ENCODE measurements at regions not wholly inside any gene's neighbourhood (a gene's known extent, or its start where the extent isn't known, plus 50 kb on each side); places are given as distances from the start of the nearest gene placed in this dataset.

DNA sequence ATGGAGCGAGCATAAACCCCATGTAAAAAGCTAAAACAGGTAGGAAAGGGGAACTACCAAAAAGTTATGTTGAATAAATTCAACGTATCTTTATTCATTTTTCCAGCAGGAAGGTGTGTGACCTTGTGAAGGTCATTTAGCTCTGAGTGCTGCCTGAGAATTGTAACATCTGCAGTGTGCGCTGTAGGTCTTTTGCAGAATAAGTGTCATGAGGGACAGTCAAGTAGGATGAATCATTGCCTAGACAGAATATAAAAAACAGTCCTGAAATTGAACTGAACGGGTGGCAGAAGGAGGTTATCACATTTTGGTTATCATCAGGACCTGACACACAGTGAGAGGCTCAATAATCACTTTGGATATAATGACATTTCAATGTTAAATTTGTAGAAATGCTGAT is 334.8 kb upstream of the NOVA1 start:
- no peaks in the 10 kb centered on the region for H3F3A ChIP-seq (ENCODE audit: insufficient read depth)
- H3K4me2 ChIP-seq (ENCODE audit: low read depth, low read length, poor library complexity, severe bottlenecking), result no peak overlapping the region
- no peak overlapping the region for H2AFZ ChIP-seq (ENCODE audit: low read depth, low read length, severe bottlenecking)
- no peak for TF ChIP-seq EZH2phosphoT487 (conservative IDR thresholded peaks at IDR 0.05; ENCODE audit: low read length)
- TF ChIP-seq, protein P1, sequence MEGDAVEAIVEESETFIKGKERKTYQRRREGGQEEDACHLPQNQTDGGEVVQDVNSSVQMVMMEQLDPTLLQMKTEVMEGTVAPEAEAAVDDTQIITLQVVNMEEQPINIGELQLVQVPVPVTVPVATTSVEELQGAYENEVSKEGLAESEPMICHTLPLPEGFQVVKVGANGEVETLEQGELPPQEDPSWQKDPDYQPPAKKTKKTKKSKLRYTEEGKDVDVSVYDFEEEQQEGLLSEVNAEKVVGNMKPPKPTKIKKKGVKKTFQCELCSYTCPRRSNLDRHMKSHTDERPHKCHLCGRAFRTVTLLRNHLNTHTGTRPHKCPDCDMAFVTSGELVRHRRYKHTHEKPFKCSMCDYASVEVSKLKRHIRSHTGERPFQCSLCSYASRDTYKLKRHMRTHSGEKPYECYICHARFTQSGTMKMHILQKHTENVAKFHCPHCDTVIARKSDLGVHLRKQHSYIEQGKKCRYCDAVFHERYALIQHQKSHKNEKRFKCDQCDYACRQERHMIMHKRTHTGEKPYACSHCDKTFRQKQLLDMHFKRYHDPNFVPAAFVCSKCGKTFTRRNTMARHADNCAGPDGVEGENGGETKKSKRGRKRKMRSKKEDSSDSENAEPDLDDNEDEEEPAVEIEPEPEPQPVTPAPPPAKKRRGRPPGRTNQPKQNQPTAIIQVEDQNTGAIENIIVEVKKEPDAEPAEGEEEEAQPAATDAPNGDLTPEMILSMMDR (IDR thresholded peaks at IDR 0.05; ENCODE audit: insufficient read depth, low read length, poor library complexity, severe bottlenecking), result no peak
- H3K36me3 ChIP-seq (ENCODE audit: low read length), result no peaks in the 10 kb centered on the region
- no peak overlapping the region for H3K4me3 ChIP-seq (ENCODE audit: insufficient read depth, low read length, poor library complexity, severe bottlenecking)
- H3K9ac ChIP-seq (ENCODE audit: low read length), result no peak overlapping the region
- no peaks in the 10 kb centered on the region for H4K20me1 ChIP-seq (ENCODE audit: low read depth, low read length)
- H3K27me3 ChIP-seq (ENCODE audit: low read length), result no peaks in the 10 kb centered on the region
- H3K27ac ChIP-seq (ENCODE audit: low read depth, low read length), result no peak overlapping the region
- H3K9me3 ChIP-seq (ENCODE audit: insufficient read depth, low read length), result no peaks in the 10 kb centered on the region; the same call in 1 of the 2 replicates
- H3K79me2 ChIP-seq (ENCODE audit: insufficient read depth, low read length), result no peaks in the 10 kb centered on the region
- H3K9me2 ChIP-seq (replicated peaks; ENCODE audit: insufficient read depth, low read length), result no peaks in the 10 kb centered on the region

DNA sequence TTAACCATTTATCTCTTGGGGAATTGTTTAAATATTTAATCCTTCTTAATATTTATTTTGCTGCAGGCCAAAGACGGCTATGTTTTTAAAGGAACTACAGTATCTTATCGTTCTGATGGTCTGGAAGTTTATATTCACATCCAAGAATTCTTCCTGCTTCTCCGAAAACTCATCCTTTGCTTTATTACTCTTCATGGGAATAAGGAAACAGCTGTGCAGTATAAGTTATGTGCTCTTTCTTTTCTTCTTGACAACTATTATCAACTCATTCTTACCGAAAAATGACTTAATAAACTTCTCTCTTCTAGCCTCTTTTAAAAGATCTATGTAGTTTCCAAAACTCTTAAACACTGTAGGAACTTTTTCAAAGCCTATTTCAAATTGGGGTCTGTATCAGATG is 335.6 kb upstream of the NOVA1 start:
- no peaks in the 10 kb centered on the region for H3K27me3 ChIP-seq (ENCODE audit: low read length)
- H3K4me3 ChIP-seq (ENCODE audit: insufficient read depth, low read length, poor library complexity, severe bottlenecking), result no peak overlapping the region
- H3K27ac ChIP-seq (ENCODE audit: low read depth, low read length), result no peak overlapping the region
- no peak overlapping the region for H2AFZ ChIP-seq (ENCODE audit: low read depth, low read length, severe bottlenecking)
- no peak overlapping the region for H3K9ac ChIP-seq (ENCODE audit: low read length)
- no peaks in the 10 kb centered on the region for H3K36me3 ChIP-seq (ENCODE audit: low read length)
- H3K4me2 ChIP-seq (ENCODE audit: low read depth, low read length, poor library complexity, severe bottlenecking), result no peak overlapping the region
- H3K79me2 ChIP-seq (ENCODE audit: insufficient read depth, low read length), result no peaks in the 10 kb centered on the region
- no peaks in the 10 kb centered on the region for H3K9me2 ChIP-seq (replicated peaks; ENCODE audit: insufficient read depth, low read length)
- H3F3A ChIP-seq (ENCODE audit: insufficient read depth), result no peaks in the 10 kb centered on the region
- no peak for TF ChIP-seq EZH2phosphoT487 (conservative IDR thresholded peaks at IDR 0.05; ENCODE audit: low read length)
- TF ChIP-seq, protein P1 (IDR thresholded peaks at IDR 0.05; ENCODE audit: insufficient read depth, low read length, poor library complexity, severe bottlenecking), result no peak
- no peaks in the 10 kb centered on the region; the same call in 1 of the 2 replicates for H3K9me3 ChIP-seq (ENCODE audit: insufficient read depth, low read length)
- no peaks in the 10 kb centered on the region for H4K20me1 ChIP-seq (ENCODE audit: low read depth, low read length)

DNA sequence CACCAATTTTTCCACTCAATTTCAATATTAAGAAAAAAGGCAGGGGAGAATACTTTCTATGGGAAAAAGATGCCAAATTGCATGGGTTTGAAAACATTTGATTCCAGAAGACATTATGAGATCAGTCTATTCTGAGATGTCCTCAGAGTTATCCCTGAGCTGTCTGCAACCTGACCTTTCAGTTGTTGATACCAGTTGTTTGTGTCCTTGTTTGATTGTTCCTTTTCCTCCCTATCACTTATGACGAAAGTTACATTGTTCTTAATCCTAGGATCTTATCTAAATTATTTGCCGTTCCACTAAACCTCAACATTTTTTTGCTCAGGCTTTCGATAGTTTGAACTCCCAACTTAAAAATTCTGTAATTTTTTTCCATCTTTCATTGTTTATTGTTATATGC is 336.3 kb upstream of the NOVA1 start:
- Histone ChIP-seq H3K9me3 (ENCODE audit: insufficient read depth, low read length) (no peaks in the 10 kb centered on the region; the same call in 1 of the 2 replicates), H2AFZ (ENCODE audit: low read depth, low read length, severe bottlenecking) (no peak overlapping the region), H3K36me3 (ENCODE audit: low read length) (no peaks in the 10 kb centered on the region), H3K9me2 (replicated peaks; ENCODE audit: insufficient read depth, low read length) (no peaks in the 10 kb centered on the region), H3K9ac (ENCODE audit: low read length) (no peak overlapping the region), H3K27me3 (ENCODE audit: low read length) (no peaks in the 10 kb centered on the region), H3K4me2 (ENCODE audit: low read depth, low read length, poor library complexity, severe bottlenecking) (no peak overlapping the region), H3F3A (ENCODE audit: insufficient read depth) (no peaks in the 10 kb centered on the region), H3K4me3 (ENCODE audit: insufficient read depth, low read length, poor library complexity, severe bottlenecking) (no peak overlapping the region), H3K79me2 (ENCODE audit: insufficient read depth, low read length) (no peaks in the 10 kb centered on the region), H3K27ac (ENCODE audit: low read depth, low read length) (no peak overlapping the region), H4K20me1 (ENCODE audit: low read depth, low read length) (no peaks in the 10 kb centered on the region)
- TF ChIP-seq EZH2phosphoT487 (conservative IDR thresholded peaks at IDR 0.05; ENCODE audit: low read length), result no peak
- TF ChIP-seq, protein P1 (IDR thresholded peaks at IDR 0.05; ENCODE audit: insufficient read depth, low read length, poor library complexity, severe bottlenecking), result no peak

Measured in SU-DHL-6 (cell line).